Skeletal muscle satellite cell (primary cell): ENCODE measurements at regions not wholly inside any gene's neighbourhood (a gene's known extent, or its start where the extent isn't known, plus 50 kb on each side); places are given as distances from the start of the nearest gene placed in this dataset.
"Not testable (repeated sequence)": the region's sequence is repeated elsewhere in the genome, so short reads cannot be mapped to it uniquely, and the experiment has no call there.

Experiments
- H3K27me3 ChIP-seq: 2 replicates; pipeline ENCODE4 v1.7.0; 2013; ENCODE audit warnings: low read length; ENCODE audit not compliant: control insufficient read depth, insufficient read depth
- H3K36me3 ChIP-seq: 2 replicates; pipeline ENCODE4 v1.7.0; 2013; ENCODE audit warnings: mild to moderate bottlenecking, control low read depth, low read length; ENCODE audit not compliant: insufficient read depth
- H3K4me1 ChIP-seq: 2 replicates; pipeline ENCODE4 v1.7.0; 2013; ENCODE audit warnings: low read length; ENCODE audit not compliant: control insufficient read depth, insufficient read depth
- H3K4me2 ChIP-seq: 2 replicates; pipeline ENCODE4 v1.7.0; 2013; ENCODE audit warnings: mild to moderate bottlenecking, low read length
- H3K4me3 ChIP-seq: 2 replicates; pipeline ENCODE4 v1.7.0; 2013; ENCODE audit warnings: low read length
- H3K9ac ChIP-seq: 2 replicates; pipeline ENCODE4 v1.7.0; 2013; ENCODE audit warnings: mild to moderate bottlenecking, low read depth, low read length, moderate library complexity
- H3K9me3 ChIP-seq: replicated peaks from 2 replicates; pipeline ENCODE4 v1.7.0; 2013; ENCODE audit warnings: mild to moderate bottlenecking, control low read depth, low read length

DNA sequence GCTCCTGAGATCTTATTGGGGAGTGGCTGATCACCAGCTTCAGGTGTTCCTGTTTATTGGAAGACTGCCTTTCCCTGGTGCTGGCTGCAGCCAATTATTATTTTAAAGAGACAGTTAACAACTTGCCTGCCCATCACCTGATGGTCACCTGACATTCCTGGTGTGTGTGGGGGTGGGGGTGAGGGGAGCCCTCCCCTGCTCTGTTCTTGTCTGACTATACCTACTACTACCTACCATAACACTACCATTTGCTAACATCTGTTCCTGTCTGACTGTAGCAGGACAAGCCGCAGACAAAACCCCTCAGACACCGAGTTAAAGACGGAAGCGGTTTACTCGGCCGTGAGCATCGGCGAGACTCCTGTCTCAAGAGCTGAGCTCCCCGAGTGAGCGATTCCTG is 54.9 kb upstream of the NBPF3 start:
- H3K36me3 ChIP-seq: no peaks in the 10 kb centered on the region
- H3K4me1 ChIP-seq: no peaks in the 10 kb centered on the region
- H3K9me3 ChIP-seq: peaks cover 6% of the 10 kb centered on the region
- H3K4me3 ChIP-seq: no peak overlapping the region
- H3K27me3 ChIP-seq: peaks cover 27% of the 10 kb centered on the region
- H3K9ac ChIP-seq: no peak overlapping the region
- H3K4me2 ChIP-seq: no peak overlapping the region

DNA sequence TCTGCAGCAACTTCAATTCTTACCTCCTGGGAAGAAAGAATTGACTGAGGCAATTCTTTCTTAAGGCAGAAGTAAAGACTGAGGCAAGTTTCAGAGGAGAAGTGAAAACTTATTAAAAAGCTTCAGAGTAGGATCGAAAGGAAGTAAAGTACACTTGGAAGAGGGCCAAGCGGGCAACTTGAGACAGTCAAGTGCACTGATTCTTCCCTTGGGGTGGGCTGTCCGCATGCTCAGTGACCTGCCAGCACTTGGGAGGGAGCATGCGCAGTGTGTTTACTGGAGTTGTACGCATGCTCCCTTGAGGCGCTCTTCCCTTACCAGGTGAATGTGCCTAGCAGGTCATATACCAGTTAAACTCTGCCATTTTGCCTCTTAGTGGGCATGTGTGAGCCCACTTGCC is 55.3 kb upstream of the NBPF3 start:
- Histone ChIP-seq H3K4me3 (no peak overlapping the region), H3K4me1 (no peaks in the 10 kb centered on the region), H3K36me3 (no peaks in the 10 kb centered on the region), H3K27me3 (peaks cover 28% of the 10 kb centered on the region), H3K4me2 (no peak overlapping the region), H3K9ac (no peak overlapping the region), H3K9me3 (peaks cover 7% of the 10 kb centered on the region)

DNA sequence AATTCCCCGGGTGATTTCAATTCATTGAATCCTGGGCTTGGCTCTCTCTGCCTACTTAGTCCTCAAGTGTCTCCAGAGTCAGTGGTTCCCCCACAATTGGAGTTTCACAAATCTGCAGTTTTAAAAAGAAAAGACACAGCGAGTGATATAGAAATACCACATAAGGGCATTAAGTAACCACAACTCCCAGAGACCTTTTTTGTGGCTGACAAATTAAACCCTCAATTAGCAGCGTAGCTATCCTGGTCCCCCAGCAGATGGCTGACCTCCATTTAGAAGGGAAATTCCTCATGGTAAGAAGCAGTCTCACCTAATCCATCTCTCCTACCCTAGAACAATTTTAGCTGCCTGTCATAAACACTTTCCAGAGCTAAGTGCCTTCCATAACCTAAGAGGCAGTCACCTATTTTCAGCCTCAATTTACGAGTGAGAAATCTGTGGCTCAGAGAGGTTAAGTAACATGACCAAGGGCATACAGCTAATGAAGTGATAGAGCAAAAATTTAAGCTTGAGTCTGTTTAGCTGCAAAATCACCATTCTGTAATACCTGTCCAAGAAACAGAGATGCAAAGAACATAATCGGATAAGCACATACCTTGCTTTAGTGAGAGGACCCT is 56.0 kb upstream of the NBPF3 start:
- no peaks in the 10 kb centered on the region for H3K36me3 ChIP-seq
- H3K9ac ChIP-seq: no peak overlapping the region

DNA sequence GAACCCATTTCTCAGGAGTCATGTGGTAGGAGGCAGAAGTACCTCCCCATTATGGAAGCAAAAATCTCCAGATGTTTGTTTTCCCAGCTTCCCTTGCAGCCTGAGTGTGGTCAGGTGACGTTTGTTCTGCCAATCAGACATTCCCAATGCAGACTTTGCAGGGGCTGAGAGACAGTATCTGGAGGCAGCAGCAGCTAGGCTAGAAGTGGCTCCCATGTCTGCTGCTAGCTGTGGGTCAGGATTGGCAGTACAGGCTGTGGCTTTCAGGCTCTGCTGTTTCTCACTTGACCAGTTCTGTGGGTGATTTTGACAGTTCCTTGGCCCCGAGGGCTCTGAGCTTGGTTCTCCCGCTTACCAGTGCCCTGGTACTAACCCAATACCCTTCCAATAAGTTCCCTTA is 58.6 kb upstream of the NBPF3 start:
- H3K9ac ChIP-seq: no peak overlapping the region
- H3K4me1 ChIP-seq: no peaks in the 10 kb centered on the region
- peaks cover 41% of the 10 kb centered on the region for H3K27me3 ChIP-seq
- no peak overlapping the region for H3K4me3 ChIP-seq
- H3K9me3 ChIP-seq: peaks cover 7% of the 10 kb centered on the region
- H3K36me3 ChIP-seq: no peaks in the 10 kb centered on the region
- no peak overlapping the region for H3K4me2 ChIP-seq

More for the DNA sequence above, 56.0 kb upstream of the NBPF3 start:
- Histone ChIP-seq H3K4me3 (no peak overlapping the region), H3K9me3 (peaks cover 7% of the 10 kb centered on the region), H3K4me2 (no peak overlapping the region), H3K27me3 (peaks cover 36% of the 10 kb centered on the region), H3K4me1 (no peaks in the 10 kb centered on the region)

DNA sequence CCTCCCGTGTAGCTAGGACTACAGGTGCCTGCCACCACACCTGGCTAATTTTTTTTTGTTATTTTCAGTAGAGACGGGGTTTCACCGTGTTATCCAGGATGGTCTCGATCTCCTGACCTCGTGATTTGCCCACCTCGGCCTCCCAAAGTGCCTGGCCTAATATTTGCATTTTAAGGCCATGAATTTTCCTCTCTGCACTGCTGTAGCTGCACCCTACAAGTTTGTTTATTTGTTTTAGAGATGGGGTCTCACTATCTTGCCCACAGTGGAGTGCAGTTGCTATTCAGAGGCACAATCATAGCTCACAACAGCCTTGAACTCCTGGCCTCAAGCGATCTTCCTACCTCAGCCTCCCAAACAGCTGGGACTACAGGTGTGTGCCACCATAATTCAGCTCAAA is 59.8 kb upstream of the NBPF3 start:
- not testable (repeated sequence) for H3K4me2 ChIP-seq, H3K36me3 ChIP-seq, H3K9ac ChIP-seq, H3K4me3 ChIP-seq, H3K9me3 ChIP-seq, H3K4me1 ChIP-seq
- peaks cover 41% of the 10 kb centered on the region for H3K27me3 ChIP-seq

DNA sequence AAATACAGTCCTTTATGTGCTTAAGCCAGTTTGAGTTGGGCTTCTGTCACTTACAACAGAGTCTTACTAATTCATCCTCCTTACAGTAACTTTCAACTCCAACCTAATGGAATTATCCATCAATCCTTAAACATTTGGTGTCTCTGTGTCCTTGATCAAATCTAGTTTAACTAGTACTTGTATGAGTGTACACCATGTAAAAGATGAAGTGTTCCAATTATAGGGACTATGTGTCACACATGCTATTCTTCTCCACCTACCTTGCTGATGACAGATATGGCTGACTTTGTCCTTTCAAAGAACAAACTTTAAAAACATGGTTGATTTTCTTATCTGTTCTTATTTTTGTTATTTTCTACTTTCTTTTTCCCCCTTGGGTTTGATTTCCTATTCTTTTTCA is 60.4 kb upstream of the NBPF3 start:
- Histone ChIP-seq H3K9ac (no peak overlapping the region), H3K4me3 (no peak overlapping the region), H3K4me2 (no peak overlapping the region), H3K36me3 (no peaks in the 10 kb centered on the region), H3K4me1 (no peaks in the 10 kb centered on the region), H3K9me3 (peaks cover 7% of the 10 kb centered on the region), H3K27me3 (peaks cover 38% of the 10 kb centered on the region)

DNA sequence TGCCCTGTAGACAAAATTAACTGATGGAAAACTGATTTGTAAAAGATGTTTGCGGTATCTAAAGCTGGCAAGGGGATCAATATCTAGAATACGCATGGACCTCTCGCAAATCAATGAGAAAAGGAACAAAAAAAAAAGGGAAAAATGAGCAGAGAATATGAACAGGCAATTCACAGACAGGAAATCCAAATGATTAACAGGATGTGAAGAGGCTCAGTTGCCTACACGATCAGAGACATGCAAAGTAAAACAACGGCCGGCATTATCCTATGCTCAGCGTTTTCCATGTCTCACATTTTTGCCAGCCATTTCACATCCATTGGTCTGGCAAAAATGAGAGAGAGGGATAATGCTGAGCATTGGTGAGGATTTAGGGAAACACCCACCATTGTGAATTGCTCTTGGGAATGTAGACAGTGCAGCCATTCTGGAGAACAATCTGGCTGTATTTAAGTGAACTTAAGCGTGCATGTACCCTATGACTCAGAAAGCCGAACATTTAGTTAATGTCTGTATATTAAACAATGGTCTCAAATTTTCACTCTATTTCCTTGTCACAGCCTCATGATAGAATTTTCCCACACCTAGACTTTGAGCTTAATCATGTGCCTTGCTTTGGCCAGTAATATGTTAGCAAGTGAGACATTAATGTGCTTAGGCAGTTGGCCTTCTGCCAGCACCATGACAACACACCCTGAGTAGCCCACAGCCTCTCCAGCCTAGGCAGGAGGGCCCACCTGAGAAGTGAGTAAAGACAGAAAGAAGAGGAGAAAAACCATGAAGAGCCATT is 61.0 kb upstream of the NBPF3 start:
- Histone ChIP-seq H3K27me3 (peaks cover 32% of the 10 kb centered on the region), H3K9me3 (peaks cover 7% of the 10 kb centered on the region), H3K9ac (no peak overlapping the region)

DNA sequence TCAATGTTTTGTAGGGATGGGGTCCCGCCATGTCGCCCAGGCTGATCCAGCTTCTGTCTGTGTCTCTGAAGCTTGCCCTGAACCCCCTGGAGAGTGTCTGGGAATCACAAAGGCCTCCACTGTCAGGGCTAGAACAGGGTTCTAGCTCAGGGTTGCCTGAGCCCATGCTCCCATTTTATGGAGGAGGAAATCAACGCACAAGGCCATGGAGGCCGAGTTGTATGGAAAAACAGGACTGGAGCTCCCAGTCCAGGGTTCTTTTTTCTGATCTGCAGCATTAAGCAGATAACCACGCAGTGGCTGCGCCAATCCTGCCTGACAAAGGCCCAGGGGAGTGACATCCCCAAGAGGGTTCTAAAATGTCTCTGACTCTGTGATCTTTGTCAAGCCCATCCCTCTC is 67.6 kb upstream of the NBPF3 start:
- Histone ChIP-seq H3K9ac (no peak overlapping the region), H3K27me3 (peaks cover 3% of the 10 kb centered on the region), H3K4me1 (no peaks in the 10 kb centered on the region), H3K4me3 (no peak overlapping the region), H3K9me3 (no peaks in the 10 kb centered on the region), H3K36me3 (no peaks in the 10 kb centered on the region), H3K4me2 (no peak overlapping the region)

More for the DNA sequence above, 61.0 kb upstream of the NBPF3 start:
- Histone ChIP-seq H3K4me2 (no peak overlapping the region), H3K4me3 (no peak overlapping the region), H3K36me3 (no peaks in the 10 kb centered on the region), H3K4me1 (no peaks in the 10 kb centered on the region)

DNA sequence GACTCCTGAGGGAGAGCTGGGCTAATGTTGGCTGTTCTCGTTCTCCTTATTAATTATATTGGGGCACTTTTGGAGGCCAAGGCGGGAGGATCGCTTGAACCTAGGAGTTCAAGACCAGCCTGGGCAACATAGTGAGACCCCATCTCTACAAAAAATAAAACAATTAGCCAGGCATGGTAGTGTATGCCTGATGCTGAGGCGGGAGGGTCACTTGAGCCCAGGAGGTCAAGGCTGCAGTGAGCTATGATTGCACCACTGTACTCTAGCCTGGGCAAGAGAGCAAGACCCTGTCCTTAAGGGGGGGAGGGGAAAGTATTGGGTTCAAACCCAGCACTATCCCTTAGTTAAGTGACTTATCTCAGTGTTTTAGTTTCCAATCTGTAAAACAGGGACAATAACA is 70.0 kb upstream of the NBPF3 start:
- Histone ChIP-seq H3K36me3 (no peaks in the 10 kb centered on the region), H3K4me1 (no peaks in the 10 kb centered on the region), H3K4me3 (no peak overlapping the region), H3K4me2 (no peak overlapping the region), H3K9ac (no peak overlapping the region), H3K9me3 (no peaks in the 10 kb centered on the region), H3K27me3 (no peaks in the 10 kb centered on the region)

DNA sequence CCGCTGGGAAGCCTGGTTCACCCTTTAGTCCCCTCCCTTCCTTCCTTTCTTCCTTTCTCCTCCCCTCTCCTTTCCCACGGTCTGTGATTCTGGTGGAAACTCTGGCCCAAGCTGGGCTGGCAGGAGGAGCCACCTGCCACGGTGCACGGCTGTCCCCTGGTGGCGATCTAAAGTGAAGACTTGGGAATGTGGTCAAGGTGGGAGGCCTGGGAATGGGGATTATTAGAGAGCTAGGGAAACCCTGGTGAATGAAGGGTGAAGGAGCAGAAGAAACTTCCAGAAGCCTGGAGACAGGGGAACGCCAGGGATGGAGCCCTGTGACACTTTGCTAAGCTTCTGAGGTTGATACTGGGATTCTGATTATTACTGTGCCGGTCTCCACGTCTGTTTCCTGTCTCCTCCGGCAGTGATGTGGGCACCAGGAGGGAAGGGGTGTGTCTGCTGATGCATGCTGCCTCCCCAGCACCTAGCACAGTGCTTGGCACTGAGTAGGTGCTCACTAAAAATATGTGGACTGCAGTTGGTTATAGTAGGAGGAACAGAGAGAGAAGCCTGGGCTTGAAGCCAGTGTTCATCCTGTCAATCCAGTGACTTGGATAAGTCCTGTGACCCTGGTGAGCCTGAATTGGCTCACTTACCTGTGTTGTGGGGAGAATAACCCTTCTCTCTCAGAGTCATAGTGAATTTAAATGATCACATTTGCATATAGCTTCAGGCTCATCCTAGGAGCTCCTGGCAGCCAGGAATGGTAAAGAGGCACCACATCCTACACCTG is 71.2 kb upstream of the NBPF3 start:
- no peaks in the 10 kb centered on the region for H3K27me3 ChIP-seq
- H3K9ac ChIP-seq: peak overlapping the region; percentile 18
- H3K9me3 ChIP-seq: no peaks in the 10 kb centered on the region
- H3K36me3 ChIP-seq: no peaks in the 10 kb centered on the region
- peak overlapping the region; percentile 66 for H3K4me2 ChIP-seq
- H3K4me3 ChIP-seq: no peak overlapping the region
- H3K4me1 ChIP-seq: no peaks in the 10 kb centered on the region

DNA sequence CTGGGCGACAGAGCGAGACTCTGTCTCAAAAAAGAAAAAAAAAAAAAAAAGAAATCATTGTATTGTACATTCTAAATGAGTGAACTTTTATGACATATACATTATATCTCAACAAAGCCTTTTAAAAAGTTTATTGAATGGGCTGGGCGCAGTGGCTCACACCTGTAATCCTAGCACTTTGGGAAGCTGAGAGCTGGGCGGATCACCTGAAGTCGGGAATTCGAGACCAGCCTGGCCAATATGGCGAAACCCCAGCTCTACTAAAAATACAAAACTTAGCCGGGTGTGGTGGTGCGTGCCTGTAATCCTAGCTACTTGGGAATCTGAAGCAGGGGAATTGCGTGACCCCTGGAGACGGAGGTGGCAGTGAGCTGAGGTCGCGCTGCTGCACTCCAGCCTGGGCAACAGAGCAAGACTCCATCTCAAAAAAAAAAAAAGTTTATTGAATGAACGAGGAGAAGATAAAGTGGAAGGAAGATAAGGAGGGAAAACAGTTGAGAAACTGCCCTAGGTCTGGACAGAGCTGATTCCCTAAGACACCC is 71.9 kb upstream of the NBPF3 start:
- Histone ChIP-seq H3K9ac (peak overlapping the region; percentile 18), H3K4me2 (peak overlapping the region; percentile 66)
- not testable (repeated sequence) for H3K9me3 ChIP-seq, H3K4me1 ChIP-seq, H3K36me3 ChIP-seq, H3K27me3 ChIP-seq, H3K4me3 ChIP-seq
